HepG2 (cell line): ENCODE measurements at regions not wholly inside any gene's neighbourhood (a gene's known extent, or its start where the extent isn't known, plus 50 kb on each side); places are given as distances from the start of the nearest gene placed in this dataset.

Experiments
- ATAC-seq: fragments of 200-7000 bp; cut with Tn5 transposase; 3 replicates; pipeline ENCODE4 v1.9.1; 2020; ENCODE audit warnings: mild to moderate bottlenecking, moderate library complexity
- BruUV-seq: library from RNA; stranded (reverse); fragments of 400-500 nt; replicated peaks from 2 replicates; lab custom pipeline; 2021; lab: Mats Ljungman, UMichigan
- CTCF ChIA-PET: fragments of 300-600 bp; formaldehyde crosslinking; extraction: SDS; loops from one replicate; lab custom pipeline; 2021; ENCODE audit warnings: low total read pairs, inconsistent platforms, low intra/inter-chr PET ratio; lab: Yijun Ruan, JAX
- POLR2A ChIA-PET: fragments of 350-600 bp; sonication (Branson Sonifier 250); formaldehyde crosslinking; loops from one replicate; lab custom pipeline; 2020; ENCODE audit warnings: antibody characterized with exemption, inconsistent platforms; lab: Yijun Ruan, JAX
- DNase-seq: peaks from one replicate; pipeline ENCODE4 v3.0.0-alpha.2; 2015; ENCODE audit warnings: low spot score
- FAIRE-seq: peaks from 3 replicates; lab custom pipeline; 2011; peaks lifted over from hg19 to GRCh38; lab: Jason Lieb, UNC
- H2AFZ ChIP-seq: one replicate; pipeline ENCODE4 v1.6.1; 2011; ENCODE audit warnings: low read length, inconsistent platforms
- H3K27ac ChIP-seq: fragments of 300-600 bp; 3 replicates; pipeline ENCODE4 v1.8.0; 2011; ENCODE audit warnings: mixed run types, mild to moderate bottlenecking, mixed read lengths, low read length, inconsistent platforms; ENCODE audit not compliant: insufficient read depth; ENCODE audit errors: extremely low read length
- H3K27me3 ChIP-seq, 2 experiments: fragments of 200-600 bp in 1 of 2; 2 replicates in 1 of 2; 3 replicates in 1 of 2; pipeline versions ENCODE4 v1.6.0 to v1.8.0; 2011; ENCODE audit warnings: low read length in 2 of 2, mild to moderate bottlenecking in 2 of 2, moderate library complexity in 2 of 2, inconsistent platforms in 1 of 2; ENCODE audit not compliant: insufficient read depth in 2 of 2, control insufficient read depth in 1 of 2
- H3K36me3 ChIP-seq, 2 experiments: fragments of 200-600 bp in 1 of 2; replicated peaks in 1 of 2; 2 replicates in 1 of 2; 3 replicates in 1 of 2; pipeline versions ENCODE4 v1.5.1 to v1.8.0; 2011; ENCODE audit warnings: low read length in 2 of 2, inconsistent platforms in 1 of 2; ENCODE audit not compliant: insufficient read depth in 2 of 2, control insufficient read depth in 1 of 2
- H3K4me1 ChIP-seq: 2 replicates; pipeline ENCODE4 v1.5.1; 2012; ENCODE audit warnings: low read length, inconsistent platforms; ENCODE audit not compliant: insufficient read depth
- H3K4me2 ChIP-seq: 2 replicates; pipeline ENCODE4 v1.6.0; 2011; ENCODE audit warnings: low read depth, low read length, inconsistent platforms
- H3K4me3 ChIP-seq, 3 experiments: fragments of 200-600 bp in 1 of 3; sonication (generic), shearing (Covaris generic) in 1 of 3; replicated peaks in 1 of 3; 2 replicates each; pipeline ENCODE4 v1.5.1; 2011 to 2016; ENCODE audit warnings: low read length in 3 of 3, inconsistent platforms in 2 of 3, low read depth in 2 of 3, mild to moderate bottlenecking in 2 of 3, control low read depth in 1 of 3, mixed read lengths in 1 of 3; ENCODE audit not compliant: insufficient read depth in 1 of 3
- H3K79me2 ChIP-seq: one replicate; pipeline ENCODE4 v1.6.1; 2011; ENCODE audit warnings: low read length, inconsistent platforms; ENCODE audit not compliant: insufficient read depth
- H3K9ac ChIP-seq: 2 replicates; pipeline ENCODE4 v1.6.0; 2011; ENCODE audit warnings: mild to moderate bottlenecking, low read depth, low read length, inconsistent platforms; ENCODE audit not compliant: insufficient read depth
- H3K9me3 ChIP-seq: 2 replicates; pipeline ENCODE4 v1.5.1; 2012; ENCODE audit warnings: mild to moderate bottlenecking, low read length
- H4K20me1 ChIP-seq: 2 replicates; pipeline ENCODE4 v1.6.0; 2011; ENCODE audit warnings: inconsistent platforms, mild to moderate bottlenecking, low read length, moderate library complexity; ENCODE audit not compliant: insufficient read depth
- ARNTL ChIP-seq: sonication (generic); formaldehyde crosslinking; IDR thresholded peaks from 2 replicates; pipeline ENCODE4 v1.4.0; 2020; ENCODE audit warnings: mild to moderate bottlenecking, missing genetic modification reagents
- BRD4 ChIP-seq: sonication (generic); formaldehyde crosslinking; IDR thresholded peaks from 2 replicates; pipeline ENCODE4 v1.4.0; 2020; ENCODE audit warnings: missing genetic modification reagents
- CSRNP2 ChIP-seq: sonication (generic); formaldehyde crosslinking; conservative IDR thresholded peaks from 2 replicates; pipeline ENCODE4 v1.8.0; 2022; ENCODE audit warnings: low read depth, missing genetic modification reagents
- E2F5 ChIP-seq: sonication (generic); formaldehyde crosslinking; conservative IDR thresholded peaks from 2 replicates; pipeline ENCODE4 v1.4.0; 2020; ENCODE audit warnings: missing genetic modification reagents
- HBP1 ChIP-seq: IDR thresholded peaks from 2 replicates; pipeline ENCODE4 v1.6.1; 2016; ENCODE audit warnings: low read depth, control low read depth
- HDAC1 ChIP-seq: sonication (generic); formaldehyde crosslinking; IDR thresholded peaks from 2 replicates; pipeline ENCODE4 v1.5.1; 2020; ENCODE audit warnings: mild to moderate bottlenecking, missing genetic modification reagents
- HMGXB4 ChIP-seq, 2 experiments: sonication (generic) in 1 of 2; formaldehyde crosslinking in 1 of 2; IDR thresholded peaks; 2 replicates each; pipeline versions ENCODE4 v1.4.0 to v1.6.1; 2018 to 2020; ENCODE audit warnings: missing genetic modification reagents in 2 of 2, borderline replicate concordance in 1 of 2, low read depth in 1 of 2, mild to moderate bottlenecking in 1 of 2, missing biosample characterization in 1 of 2
- HOXD1 ChIP-seq: sonication (generic); formaldehyde crosslinking; IDR thresholded peaks from 2 replicates; pipeline ENCODE4 v1.5.0; 2020; ENCODE audit warnings: missing genetic modification reagents
- JUN ChIP-seq: sonication (generic); formaldehyde crosslinking; IDR thresholded peaks from 2 replicates; pipeline ENCODE4 v1.4.0; 2020; ENCODE audit warnings: mild to moderate bottlenecking, missing genetic modification reagents
- MBNL3 ChIP-seq: fragments of 250-450 bp; sonication (Bioruptor Pico); conservative IDR thresholded peaks from 2 replicates; pipeline ENCODE4 v1.8.0; 2022; ENCODE audit warnings: mild to moderate bottlenecking, inconsistent platforms
- MEF2D ChIP-seq: sonication (generic); formaldehyde crosslinking; IDR thresholded peaks from 2 replicates; pipeline ENCODE4 v1.5.1; 2020; ENCODE audit warnings: mild to moderate bottlenecking, missing genetic modification reagents
- NCOA2 ChIP-seq: sonication (generic); formaldehyde crosslinking; IDR thresholded peaks from 2 replicates; pipeline ENCODE4 v1.8.0; 2022; ENCODE audit warnings: inconsistent platforms
- RXRA ChIP-seq: sonication (generic); formaldehyde crosslinking; IDR thresholded peaks from 2 replicates; pipeline ENCODE4 v1.5.1; 2020; ENCODE audit warnings: missing genetic modification reagents
- SIX4 ChIP-seq: sonication (generic); formaldehyde crosslinking; IDR thresholded peaks from 2 replicates; pipeline ENCODE4 v1.4.0; 2020; ENCODE audit warnings: missing genetic modification reagents
- SSRP1 ChIP-seq: IDR thresholded peaks from 2 replicates; pipeline ENCODE4 v1.6.1; 2016; ENCODE audit warnings: control low read depth
- ZNF513 ChIP-seq: sonication (generic); formaldehyde crosslinking; conservative IDR thresholded peaks from 2 replicates; pipeline ENCODE4 v1.5.0; 2020; ENCODE audit warnings: missing genetic modification reagents
- ZNF570 ChIP-seq: sonication (generic); formaldehyde crosslinking; IDR thresholded peaks from 2 replicates; pipeline ENCODE4 v1.4.0; 2020; ENCODE audit warnings: mild to moderate bottlenecking, missing genetic modification reagents, borderline replicate concordance
- ZNF720 ChIP-seq: sonication (generic); formaldehyde crosslinking; IDR thresholded peaks from 2 replicates; pipeline ENCODE4 v1.4.0; 2020; ENCODE audit warnings: missing genetic modification reagents
- ZNF773 ChIP-seq: sonication (generic); formaldehyde crosslinking; IDR thresholded peaks from 2 replicates; pipeline ENCODE4 v1.4.0; 2020; ENCODE audit warnings: missing genetic modification reagents, borderline replicate concordance
- WGBS: methylation state at CpG from one replicate; pipeline ENCODE4 v1.1.6; 2017; ENCODE audit warnings: low lambda C conversion rate; 5-methylcytosine and 5-hydroxymethylcytosine counted together
- in situ Hi-C: cut with HindIII; loops from 2 replicates; pipeline ENCODE4 v1.10.0; 2017; ENCODE audit warnings: low pct_unique_long_range_greater_than_20kb; ENCODE audit not compliant: extremely low pct_ligation_motif_present
- intact Hi-C: fragments of 100-400 bp; cut with micrococcal nuclease; formaldehyde crosslinking; loops from one replicate; pipeline ENCODE4 v1.10.0; 2022; ENCODE audit not compliant: unreplicated experiment
- TF ChIP-seq, protein P1 (sequence below): sonication (generic); formaldehyde crosslinking; IDR thresholded peaks from 2 replicates; pipeline ENCODE4 v1.4.0; 2020; ENCODE audit warnings: missing genetic modification reagents

GRCh38 chr4:79250887-79251286 is 75.0 kb downstream of the NAA11 start:
- H3K27ac ChIP-seq, result no peak overlapping the region
- intact Hi-C loops, result no loop called here
- WGBS, result 16% methylated on average over 4 of the region's 4 CpGs
- DNase-seq, result no peak
- no peaks in the 10 kb centered on the region for H3K9me3 ChIP-seq
- H3K9ac ChIP-seq, result no peak overlapping the region
- POLR2A ChIA-PET, result no interaction called here
- H4K20me1 ChIP-seq, result no peaks in the 10 kb centered on the region
- TF ChIP-seq HDAC1, result no peak
- TF ChIP-seq MBNL3 (CRISPR knock-in tag), result no peak
- TF ChIP-seq CSRNP2 (CRISPR knock-in tag), result no peak
- TF ChIP-seq BRD4 (CRISPR knock-in tag), result no peak
- TF ChIP-seq HBP1 (CRISPR knock-in tag), result no peak
- TF ChIP-seq, protein P1, sequence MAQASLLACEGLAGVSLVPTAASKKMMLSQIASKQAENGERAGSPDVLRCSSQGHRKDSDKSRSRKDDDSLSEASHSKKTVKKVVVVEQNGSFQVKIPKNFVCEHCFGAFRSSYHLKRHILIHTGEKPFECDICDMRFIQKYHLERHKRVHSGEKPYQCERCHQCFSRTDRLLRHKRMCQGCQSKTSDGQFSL (CRISPR knock-in tag), result no peak
- TF ChIP-seq ZNF773 (CRISPR knock-in tag), result no peak
- TF ChIP-seq E2F5 (CRISPR knock-in tag), result no peak
- no peak for TF ChIP-seq ZNF513 (CRISPR knock-in tag)
- TF ChIP-seq SSRP1 (CRISPR knock-in tag), result no peak
- TF ChIP-seq RXRA (CRISPR knock-in tag), result no peak
- TF ChIP-seq HOXD1 (CRISPR knock-in tag), result no peak
- TF ChIP-seq SIX4 (CRISPR knock-in tag), result no peak
- TF ChIP-seq JUN, result no peak
- no peak for TF ChIP-seq NCOA2
- TF ChIP-seq ZNF720 (CRISPR knock-in tag), result no peak
- TF ChIP-seq MEF2D (CRISPR knock-in tag), result no peak
- no peak for TF ChIP-seq ARNTL (CRISPR knock-in tag)
- no peak for TF ChIP-seq ZNF570 (CRISPR knock-in tag)
- no peak for TF ChIP-seq HMGXB4 (CRISPR knock-in tag; IDR thresholded peaks at IDR 0.05; ENCODE audit: borderline replicate concordance in 1 of 2, low read depth in 1 of 2)
- TF ChIP-seq, all 625 proteins: peak for 0
- Histone ChIP-seq H3K79me2 (no peaks in the 10 kb centered on the region), H3K4me2 (no peak overlapping the region), H3K4me1 (no peaks in the 10 kb centered on the region), H3K36me3 (no peaks in the 10 kb centered on the region), H2AFZ (no peak overlapping the region), H3K27me3 (no peaks in the 10 kb centered on the region; a peak in 1 of 5 replicates), H3K4me3 (no peak overlapping the region)
- no peak for FAIRE-seq
- no peak for ATAC-seq
- CTCF ChIA-PET, result no interaction called here
- in situ Hi-C loops, result no loop called here
- no TSS peak for BruUV-seq
